ENCODE measurements at regions not wholly inside any gene's neighbourhood (a gene's known extent, or its start where the extent isn't known, plus 50 kb on each side); places are given as distances from the start of the nearest gene placed in this dataset.

DNA sequence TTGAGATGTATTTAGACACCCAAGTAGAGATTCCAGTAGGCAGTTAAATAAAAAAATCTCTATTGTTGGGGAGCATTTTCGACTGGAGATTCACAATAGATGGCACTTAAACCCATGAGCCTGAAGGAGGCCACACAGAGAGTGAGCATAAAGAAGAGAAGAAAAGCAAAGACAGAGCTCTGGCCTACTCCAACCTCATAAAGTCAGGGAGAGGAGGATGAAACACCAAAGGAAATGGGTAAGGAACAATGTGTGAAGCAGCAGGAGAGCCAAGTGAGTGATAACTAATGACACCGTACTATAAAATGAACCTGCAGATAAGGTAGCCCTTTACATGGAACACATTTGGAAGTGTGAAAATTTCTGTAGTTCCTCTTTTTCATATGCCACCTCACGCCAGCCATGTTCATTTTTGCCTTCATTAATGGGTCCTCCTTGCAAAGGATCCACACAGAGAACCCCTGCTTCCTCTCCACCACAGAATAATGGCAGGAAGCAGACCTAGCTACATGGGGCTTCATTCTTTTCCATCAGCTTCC is 150.0 kb upstream of the SYT10 start:
- TF ChIP-seq, protein P1, sequence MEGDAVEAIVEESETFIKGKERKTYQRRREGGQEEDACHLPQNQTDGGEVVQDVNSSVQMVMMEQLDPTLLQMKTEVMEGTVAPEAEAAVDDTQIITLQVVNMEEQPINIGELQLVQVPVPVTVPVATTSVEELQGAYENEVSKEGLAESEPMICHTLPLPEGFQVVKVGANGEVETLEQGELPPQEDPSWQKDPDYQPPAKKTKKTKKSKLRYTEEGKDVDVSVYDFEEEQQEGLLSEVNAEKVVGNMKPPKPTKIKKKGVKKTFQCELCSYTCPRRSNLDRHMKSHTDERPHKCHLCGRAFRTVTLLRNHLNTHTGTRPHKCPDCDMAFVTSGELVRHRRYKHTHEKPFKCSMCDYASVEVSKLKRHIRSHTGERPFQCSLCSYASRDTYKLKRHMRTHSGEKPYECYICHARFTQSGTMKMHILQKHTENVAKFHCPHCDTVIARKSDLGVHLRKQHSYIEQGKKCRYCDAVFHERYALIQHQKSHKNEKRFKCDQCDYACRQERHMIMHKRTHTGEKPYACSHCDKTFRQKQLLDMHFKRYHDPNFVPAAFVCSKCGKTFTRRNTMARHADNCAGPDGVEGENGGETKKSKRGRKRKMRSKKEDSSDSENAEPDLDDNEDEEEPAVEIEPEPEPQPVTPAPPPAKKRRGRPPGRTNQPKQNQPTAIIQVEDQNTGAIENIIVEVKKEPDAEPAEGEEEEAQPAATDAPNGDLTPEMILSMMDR (IDR thresholded peaks at IDR 0.05; ENCODE audit: unreplicated experiment) = no peak
- peaks cover 4% of the 10 kb centered on the region for H3K9me3 Mint-ChIP-seq
- H3K4me3 Mint-ChIP-seq = no peak overlapping the region
- peaks cover 4% of the 10 kb centered on the region for H3K36me3 Mint-ChIP-seq
- H3K27ac Mint-ChIP-seq = peak overlapping the region; percentile 88
- H3K27me3 Mint-ChIP-seq (ENCODE audit: low read depth) = no peaks in the 10 kb centered on the region
- no peak for DNase-seq (ENCODE audit: low spot score in 2 of 2, unreplicated experiment in 2 of 2)
- peaks cover 38% of the 10 kb centered on the region for H3K4me1 Mint-ChIP-seq

DNA sequence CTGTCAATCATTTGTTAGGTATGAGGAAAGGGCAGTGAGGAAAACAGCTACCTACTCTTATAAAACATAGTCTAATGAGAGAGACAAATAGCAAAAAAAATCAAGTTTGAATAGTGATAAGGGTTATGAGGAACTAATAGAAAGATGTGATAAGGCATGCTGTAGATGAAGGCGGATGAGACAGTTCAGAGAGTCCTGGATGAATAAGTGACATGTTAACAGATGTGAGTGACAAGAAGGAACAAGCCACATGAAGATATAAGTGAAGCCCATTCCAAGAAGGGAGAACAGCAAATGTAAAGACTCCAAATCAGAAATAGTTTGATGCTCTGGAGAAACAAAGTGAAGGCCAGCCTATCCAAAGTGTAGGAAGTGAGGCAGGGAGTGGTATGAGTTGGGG is 154.1 kb upstream of the SYT10 start:
- H3K27me3 Mint-ChIP-seq (ENCODE audit: low read depth) = no peaks in the 10 kb centered on the region
- H3K27ac Mint-ChIP-seq = no peak overlapping the region

DNA sequence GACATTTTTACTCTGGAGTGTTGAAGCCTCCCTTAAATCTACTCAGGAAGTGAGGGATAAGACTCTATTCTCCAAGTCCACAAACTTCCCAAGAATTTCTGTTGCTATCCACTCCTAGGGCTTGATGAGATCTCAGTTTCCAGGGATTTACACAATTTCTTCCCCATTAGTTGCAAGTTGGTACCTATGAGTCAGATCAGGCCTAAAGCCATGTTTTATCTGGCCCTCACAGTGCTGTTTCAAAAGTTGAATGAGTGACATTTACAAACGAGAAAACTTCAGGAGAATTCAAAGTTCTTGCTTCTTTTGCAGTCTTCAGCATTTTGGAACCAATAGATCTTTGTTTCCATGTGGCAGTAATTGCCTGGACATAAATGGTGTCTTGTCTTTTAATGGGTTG is 156.4 kb upstream of the SYT10 start:
- Mint-ChIP-seq H3K4me3 (no peak overlapping the region), H3K27ac (no peak overlapping the region), H3K36me3 (no peaks in the 10 kb centered on the region), H3K4me1 (peaks cover 27% of the 10 kb centered on the region), H3K9me3 (peaks cover 3% of the 10 kb centered on the region), H3K27me3 (ENCODE audit: low read depth) (no peaks in the 10 kb centered on the region)
- TF ChIP-seq, protein P1 (IDR thresholded peaks at IDR 0.05; ENCODE audit: unreplicated experiment) = no peak
- no peak for DNase-seq (ENCODE audit: low spot score in 2 of 2, unreplicated experiment in 2 of 2)

More for the DNA sequence above, 154.1 kb upstream of the SYT10 start:
- H3K9me3 Mint-ChIP-seq = no peaks in the 10 kb centered on the region
- H3K36me3 Mint-ChIP-seq = no peaks in the 10 kb centered on the region
- H3K4me1 Mint-ChIP-seq = peaks cover 31% of the 10 kb centered on the region
- DNase-seq (ENCODE audit: low spot score in 2 of 2, unreplicated experiment in 2 of 2) = no peak
- TF ChIP-seq, protein P1 (IDR thresholded peaks at IDR 0.05; ENCODE audit: unreplicated experiment) = no peak
- no peak overlapping the region for H3K4me3 Mint-ChIP-seq

DNA sequence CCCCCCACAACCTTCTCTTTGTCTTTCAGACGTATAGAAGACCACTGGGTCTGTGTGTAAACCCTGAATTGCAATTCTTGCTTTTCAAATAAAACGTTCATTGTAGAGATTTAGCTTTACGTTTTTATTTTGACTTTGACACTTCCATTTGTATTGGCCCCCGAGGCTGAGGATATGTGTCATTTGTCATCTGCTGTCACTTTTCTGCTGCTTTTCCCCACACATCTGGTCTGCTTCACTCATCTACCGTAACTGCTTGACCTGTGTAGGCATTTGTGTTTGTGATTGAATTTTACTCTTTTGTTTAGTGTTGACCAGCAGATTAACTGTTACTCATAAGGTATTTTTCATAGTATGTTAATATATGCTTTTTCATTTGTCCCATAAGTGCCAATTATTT is 157.2 kb upstream of the SYT10 start:
- peaks cover 3% of the 10 kb centered on the region for H3K9me3 Mint-ChIP-seq
- TF ChIP-seq, protein P1 (IDR thresholded peaks at IDR 0.05; ENCODE audit: unreplicated experiment) = no peak
- peaks cover 27% of the 10 kb centered on the region for H3K4me1 Mint-ChIP-seq
- no peaks in the 10 kb centered on the region for H3K36me3 Mint-ChIP-seq
- H3K27me3 Mint-ChIP-seq (ENCODE audit: low read depth) = no peaks in the 10 kb centered on the region
- H3K4me3 Mint-ChIP-seq = no peak overlapping the region
- no peak overlapping the region for H3K27ac Mint-ChIP-seq
- DNase-seq (ENCODE audit: low spot score in 2 of 2, unreplicated experiment in 2 of 2) = no peak

DNA sequence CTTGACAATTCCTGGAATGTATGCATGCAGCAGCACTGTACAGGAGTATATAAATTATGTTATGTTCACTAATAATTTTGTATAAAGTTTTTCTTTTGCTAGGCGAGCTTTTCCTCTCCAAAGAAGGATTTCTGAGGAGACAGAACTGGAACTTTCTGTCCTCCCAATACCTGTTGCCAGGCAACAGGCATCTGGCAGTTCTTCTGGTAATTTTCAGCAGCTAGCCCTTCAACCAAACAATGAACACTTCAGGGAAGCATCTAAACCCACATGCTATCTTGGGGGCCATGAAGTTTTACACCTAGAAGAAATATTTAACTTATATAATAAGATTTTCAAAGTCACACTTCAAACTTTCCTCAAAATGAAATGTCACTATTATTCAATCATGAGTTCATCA is 162.9 kb upstream of the SYT10 start:
- Mint-ChIP-seq H3K4me3 (no peak overlapping the region), H3K9me3 (peaks cover 3% of the 10 kb centered on the region), H3K27ac (no peak overlapping the region), H3K4me1 (peaks cover 12% of the 10 kb centered on the region), H3K36me3 (no peaks in the 10 kb centered on the region), H3K27me3 (ENCODE audit: low read depth) (no peaks in the 10 kb centered on the region)
- DNase-seq (ENCODE audit: low spot score in 2 of 2, unreplicated experiment in 2 of 2) = no peak
- TF ChIP-seq, protein P1 (IDR thresholded peaks at IDR 0.05; ENCODE audit: unreplicated experiment) = no peak

DNA sequence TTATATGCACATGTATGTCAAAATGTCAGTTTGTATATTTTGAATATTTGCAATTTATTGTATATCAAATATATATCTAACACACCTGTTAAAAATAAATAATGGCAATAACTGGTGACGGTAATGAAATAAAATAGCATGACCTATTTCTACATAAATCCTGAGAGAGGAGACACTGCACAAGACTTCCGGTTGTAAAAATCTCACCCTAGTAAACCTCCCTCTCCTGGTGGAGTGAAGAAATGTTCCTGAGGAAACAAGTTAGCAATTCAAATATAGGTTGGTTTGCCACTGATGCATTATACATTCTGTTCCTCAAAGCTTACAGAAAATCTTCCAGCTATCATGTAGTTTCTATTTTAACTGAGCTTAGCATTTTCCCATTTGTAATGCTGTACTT is 166.1 kb upstream of the SYT10 start:
- Mint-ChIP-seq H3K27ac (no peak overlapping the region), H3K36me3 (no peaks in the 10 kb centered on the region), H3K4me1 (peaks cover 8% of the 10 kb centered on the region), H3K4me3 (no peak overlapping the region), H3K9me3 (peaks cover 9% of the 10 kb centered on the region), H3K27me3 (ENCODE audit: low read depth) (no peaks in the 10 kb centered on the region)
- no peak for DNase-seq (ENCODE audit: low spot score in 2 of 2, unreplicated experiment in 2 of 2)
- TF ChIP-seq, protein P1 (IDR thresholded peaks at IDR 0.05; ENCODE audit: unreplicated experiment) = no peak
